ENCODE measurements at regions not wholly inside any gene's neighbourhood (a gene's known extent, or its start where the extent isn't known, plus 50 kb on each side); places are given as distances from the start of the nearest gene placed in this dataset.

- no peak for DNase-seq (ENCODE audit: low read depth)
- no peak overlapping the region for H3K4me3 ChIP-seq (ENCODE audit: low read length)
- no peak for TF ChIP-seq CTCF (conservative IDR thresholded peaks at IDR 0.05; ENCODE audit: low read length)
These were observed 81.0 kb upstream of the HOXC13 start for GRCh38 chr12:53857666-53858065.

GRCh38 chr12:53860426-53861345 lies 77.9 kb upstream of the HOXC13 start:
- DNase-seq (ENCODE audit: low read depth) = no peak
- H3K4me3 ChIP-seq (ENCODE audit: low read length) = no peak overlapping the region

GRCh38 chr12:53862206-53862605 lies 76.4 kb upstream of the HOXC13 start:
- DNase-seq (ENCODE audit: low read depth) = no peak
- H3K4me3 ChIP-seq (ENCODE audit: low read length) = no peak overlapping the region
- TF ChIP-seq CTCF (conservative IDR thresholded peaks at IDR 0.05; ENCODE audit: low read length) = no peak

More at GRCh38 chr12:53860426-53861345, 77.9 kb upstream of the HOXC13 start:
- no peak for TF ChIP-seq CTCF (conservative IDR thresholded peaks at IDR 0.05; ENCODE audit: low read length)

GRCh38 chr12:53862831-53863230 lies 75.8 kb upstream of the HOXC13 start:
- H3K4me3 ChIP-seq (ENCODE audit: low read length) = no peak overlapping the region
- DNase-seq (ENCODE audit: low read depth) = peak; percentile 36
- no peak for TF ChIP-seq CTCF (conservative IDR thresholded peaks at IDR 0.05; ENCODE audit: low read length)

GRCh38 chr12:53866727-53867126 lies 71.9 kb upstream of the HOXC13 start:
- no peak for TF ChIP-seq CTCF (conservative IDR thresholded peaks at IDR 0.05; ENCODE audit: low read length)
- no peak for DNase-seq (ENCODE audit: low read depth)
- H3K4me3 ChIP-seq (ENCODE audit: low read length) = no peak overlapping the region

GRCh38 chr12:53867216-53868012 lies 71.2 kb upstream of the HOXC13 start:
- H3K4me3 ChIP-seq (ENCODE audit: low read length) = no peak overlapping the region
- DNase-seq (ENCODE audit: low read depth) = peak; percentile 12
- TF ChIP-seq CTCF (conservative IDR thresholded peaks at IDR 0.05; ENCODE audit: low read length) = no peak
